ENCODE measurements at regions not wholly inside any gene's neighbourhood (a gene's known extent, or its start where the extent isn't known, plus 50 kb on each side); places are given as distances from the start of the nearest gene placed in this dataset.

DNA sequence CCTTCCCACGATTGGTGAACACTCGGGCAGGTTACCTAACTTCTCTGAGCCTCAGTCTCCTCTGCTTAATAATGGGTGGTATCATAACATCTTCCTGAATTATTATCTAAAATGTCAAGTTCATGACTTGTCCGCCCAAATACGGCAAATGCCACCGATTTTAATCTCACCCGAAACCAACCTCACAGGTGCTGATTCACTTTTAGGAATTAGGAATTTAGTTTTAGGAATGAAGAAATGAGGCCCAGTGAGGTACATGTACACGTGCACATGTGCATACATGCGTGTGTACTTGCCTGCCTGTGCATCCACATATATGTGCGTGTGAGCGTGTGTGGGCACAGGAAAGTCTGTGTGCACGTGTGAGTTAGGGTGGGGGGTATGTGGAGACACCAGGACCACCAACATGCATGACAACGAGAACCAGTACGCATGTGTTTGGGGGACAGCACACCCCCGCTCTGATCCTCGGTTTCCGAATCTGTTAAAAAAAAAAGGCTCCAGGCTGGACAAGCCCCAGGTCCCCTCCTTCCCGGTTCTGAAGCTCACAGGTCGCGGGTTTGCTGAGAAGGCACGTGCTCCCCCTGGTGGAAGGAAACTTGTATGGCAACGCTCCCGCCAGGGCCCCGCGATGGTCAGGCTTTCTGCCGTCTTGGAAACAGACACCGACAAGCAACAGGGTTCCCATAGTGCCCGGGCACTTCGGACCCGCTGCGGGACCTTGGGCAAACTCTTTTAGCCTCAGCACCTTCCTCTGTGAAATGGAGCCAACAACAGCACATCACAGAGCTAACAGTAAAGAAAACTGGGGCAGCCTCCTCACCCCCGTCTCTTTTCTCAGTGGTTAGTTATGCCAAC, 219.2 kb downstream of the RBFOX3 start:
- H3K27me3 ChIP-seq, result peaks cover 8 to 37% (median 26%) of the 10 kb centered on the region in 11 experiments; a peak in 19 of 22 replicates
- peaks cover 0 to 56% (median 0%) of the 10 kb centered on the region in 11 experiments; a peak in 7 of 22 replicates for H4K20me1 ChIP-seq
- H3K27ac ChIP-seq, result no peak overlapping the region
- no peak overlapping the region for H3K9ac ChIP-seq
- H3K4me2 ChIP-seq, result no peak overlapping the region
- H3K36me3 ChIP-seq, result no peaks in the 10 kb centered on the region
- H3K9me3 ChIP-seq (replicated peaks in 1 of 11), result no peaks in the 10 kb centered on the region
- H3K4me3 ChIP-seq, result no peak overlapping the region
- no peak for TF ChIP-seq Cebpa-rat (IDR thresholded peaks at IDR 0.05)
- H3K4me1 ChIP-seq, result peaks cover 0 to 28% (median 10%) of the 10 kb centered on the region in 10 experiments; a peak in 10 of 20 replicates

GRCh38 chr17:79389896-79390295, 221.0 kb downstream of the RBFOX3 start:
- H3K4me2 ChIP-seq, result no peak overlapping the region
- TF ChIP-seq Cebpa-rat (IDR thresholded peaks at IDR 0.05), result no peak
- no peak overlapping the region for H3K27ac ChIP-seq

GRCh38 chr17:79388556-79389295, 222.1 kb downstream of the RBFOX3 start:
- TF ChIP-seq Cebpa-rat (IDR thresholded peaks at IDR 0.05), result no peak
- Histone ChIP-seq H3K4me2 (peak overlapping the region in 6 of 11 experiments; percentile 15 to 35 (median 26); a peak in 8 of 22 replicates), H3K27me3 (peaks cover 29 to 66% (median 48%) of the 10 kb centered on the region in 11 experiments)

More at GRCh38 chr17:79389896-79390295, 221.0 kb downstream of the RBFOX3 start:
- Histone ChIP-seq H3K4me3 (no peak overlapping the region), H3K36me3 (no peaks in the 10 kb centered on the region), H3K9me3 (replicated peaks in 1 of 11) (peaks cover 0 to 5% (median 0%) of the 10 kb centered on the region in 11 experiments; a peak in 2 of 22 replicates), H3K4me1 (peaks cover 0 to 22% (median 8%) of the 10 kb centered on the region in 10 experiments; a peak in 10 of 20 replicates), H3K9ac (no peak overlapping the region), H3K27me3 (peaks cover 17 to 54% (median 36%) of the 10 kb centered on the region in 11 experiments), H4K20me1 (peaks cover 0 to 60% (median 0%) of the 10 kb centered on the region in 11 experiments; a peak in 7 of 22 replicates)

GRCh38 chr17:79387783-79388182, 223.1 kb downstream of the RBFOX3 start:
- Histone ChIP-seq H3K9me3 (replicated peaks in 1 of 11) (peaks cover 0 to 5% (median 0%) of the 10 kb centered on the region in 11 experiments; a peak in 2 of 22 replicates), H3K27ac (no peak overlapping the region), H3K36me3 (no peaks in the 10 kb centered on the region), H3K4me2 (peak overlapping the region in 5 of 11 experiments; percentile 18 to 35 (median 24); a peak in 6 of 22 replicates), H3K4me3 (no peak overlapping the region), H3K9ac (no peak overlapping the region), H4K20me1 (peaks cover 0 to 50% (median 0%) of the 10 kb centered on the region in 11 experiments; a peak in 10 of 22 replicates), H3K4me1 (peaks cover 0 to 18% (median 6%) of the 10 kb centered on the region in 10 experiments; a peak in 8 of 20 replicates), H3K27me3 (peaks cover 38 to 72% (median 56%) of the 10 kb centered on the region in 11 experiments)
- TF ChIP-seq Cebpa-rat (IDR thresholded peaks at IDR 0.05), result no peak

More at GRCh38 chr17:79388556-79389295, 222.1 kb downstream of the RBFOX3 start:
- Histone ChIP-seq H4K20me1 (peaks cover 0 to 57% (median 0%) of the 10 kb centered on the region in 11 experiments; a peak in 10 of 22 replicates), H3K4me1 (peaks cover 0 to 18% (median 6%) of the 10 kb centered on the region in 10 experiments; a peak in 8 of 20 replicates), H3K4me3 (no peak overlapping the region), H3K9ac (no peak overlapping the region), H3K27ac (no peak overlapping the region), H3K36me3 (no peaks in the 10 kb centered on the region), H3K9me3 (replicated peaks in 1 of 11) (peaks cover 0 to 5% (median 0%) of the 10 kb centered on the region in 11 experiments; a peak in 2 of 22 replicates)

GRCh38 chr17:79385962-79386563, 224.8 kb downstream of the RBFOX3 start:
- Histone ChIP-seq H3K4me2 (no peak overlapping the region), H3K9me3 (replicated peaks in 1 of 11) (peaks cover 0 to 5% (median 0%) of the 10 kb centered on the region in 11 experiments; a peak in 2 of 22 replicates), H3K9ac (no peak overlapping the region), H3K4me3 (no peak overlapping the region), H3K27ac (no peak overlapping the region), H4K20me1 (peaks cover 0 to 55% (median 0%) of the 10 kb centered on the region in 11 experiments; a peak in 9 of 22 replicates), H3K27me3 (peaks cover 48 to 75% (median 68%) of the 10 kb centered on the region in 11 experiments), H3K36me3 (no peaks in the 10 kb centered on the region), H3K4me1 (peaks cover 0 to 30% (median 13%) of the 10 kb centered on the region in 10 experiments; a peak in 10 of 20 replicates)
- no peak for TF ChIP-seq Cebpa-rat (IDR thresholded peaks at IDR 0.05)

DNA sequence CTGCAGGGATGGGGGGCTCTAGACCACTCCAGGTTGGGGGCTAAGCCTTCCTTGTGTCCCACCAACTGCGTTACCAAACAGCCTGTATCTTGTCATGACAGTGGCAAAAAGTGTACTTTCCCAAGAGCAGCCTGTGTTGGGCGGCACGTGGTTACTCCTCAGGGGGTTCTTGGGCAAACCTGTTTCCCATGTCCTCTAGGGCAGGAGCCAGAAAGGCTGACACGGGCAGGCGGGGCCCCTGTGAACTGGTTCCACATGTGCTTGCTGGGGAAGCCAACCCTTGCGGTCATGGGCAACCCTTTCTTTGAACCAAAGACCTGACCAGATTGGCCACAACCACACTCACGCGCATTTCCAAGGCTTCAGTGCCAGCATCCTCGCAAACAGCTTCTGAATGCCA, 228.5 kb downstream of the RBFOX3 start:
- Histone ChIP-seq H4K20me1 (peaks cover 0 to 34% (median 0%) of the 10 kb centered on the region in 11 experiments; a peak in 9 of 22 replicates), H3K36me3 (no peaks in the 10 kb centered on the region), H3K4me3 (no peak overlapping the region), H3K9ac (no peak overlapping the region), H3K9me3 (replicated peaks in 1 of 11) (peaks cover 0 to 5% (median 0%) of the 10 kb centered on the region in 11 experiments; a peak in 2 of 22 replicates), H3K27me3 (peaks cover 49 to 93% (median 77%) of the 10 kb centered on the region in 11 experiments), H3K4me1 (peaks cover 0 to 14% (median 8%) of the 10 kb centered on the region in 10 experiments; a peak in 8 of 20 replicates), H3K27ac (no peak overlapping the region), H3K4me2 (peak overlapping the region in 8 of 11 experiments; percentile 6 to 58 (median 24); a peak in 11 of 22 replicates)
- no peak for TF ChIP-seq Cebpa-rat (IDR thresholded peaks at IDR 0.05)

- no peak for TF ChIP-seq Cebpa-rat (IDR thresholded peaks at IDR 0.05)
- peaks cover 44 to 78% (median 64%) of the 10 kb centered on the region in 11 experiments for H3K27me3 ChIP-seq
- no peak overlapping the region for H3K9ac ChIP-seq
- H4K20me1 ChIP-seq, result peaks cover 0 to 46% (median 0%) of the 10 kb centered on the region in 11 experiments; a peak in 9 of 22 replicates
- no peaks in the 10 kb centered on the region for H3K9me3 ChIP-seq (replicated peaks in 1 of 11)
- peaks cover 0 to 14% (median 8%) of the 10 kb centered on the region in 10 experiments; a peak in 8 of 20 replicates for H3K4me1 ChIP-seq
- no peak overlapping the region for H3K27ac ChIP-seq
- no peaks in the 10 kb centered on the region for H3K36me3 ChIP-seq
- H3K4me2 ChIP-seq, result no peak overlapping the region
- H3K4me3 ChIP-seq, result no peak overlapping the region
Observed at GRCh38 chr17:79379700-79380445, 231.0 kb downstream of the RBFOX3 start.

Data from BLaER1 treated with 17β-estradiol and CSF1 and Interleukin-3, amounts not matched to agents 10 nM and 100 nM (cell line).